Stimulated activated CD4-positive, alpha-beta T cell treated with anti-CD3 and anti-CD28 coated beads, Interleukin-2, amount 100 ng/mL, for 4 hours (primary cell): ENCODE measurements at regions not wholly inside any gene's neighbourhood (a gene's known extent, or its start where the extent isn't known, plus 50 kb on each side); places are given as distances from the start of the nearest gene placed in this dataset.

ENCODE experiments used
- DNase-seq: peaks from one replicate; pipeline ENCODE4 v3.0.0-alpha.2; 2020; ENCODE audit warnings: low read depth

DNA sequence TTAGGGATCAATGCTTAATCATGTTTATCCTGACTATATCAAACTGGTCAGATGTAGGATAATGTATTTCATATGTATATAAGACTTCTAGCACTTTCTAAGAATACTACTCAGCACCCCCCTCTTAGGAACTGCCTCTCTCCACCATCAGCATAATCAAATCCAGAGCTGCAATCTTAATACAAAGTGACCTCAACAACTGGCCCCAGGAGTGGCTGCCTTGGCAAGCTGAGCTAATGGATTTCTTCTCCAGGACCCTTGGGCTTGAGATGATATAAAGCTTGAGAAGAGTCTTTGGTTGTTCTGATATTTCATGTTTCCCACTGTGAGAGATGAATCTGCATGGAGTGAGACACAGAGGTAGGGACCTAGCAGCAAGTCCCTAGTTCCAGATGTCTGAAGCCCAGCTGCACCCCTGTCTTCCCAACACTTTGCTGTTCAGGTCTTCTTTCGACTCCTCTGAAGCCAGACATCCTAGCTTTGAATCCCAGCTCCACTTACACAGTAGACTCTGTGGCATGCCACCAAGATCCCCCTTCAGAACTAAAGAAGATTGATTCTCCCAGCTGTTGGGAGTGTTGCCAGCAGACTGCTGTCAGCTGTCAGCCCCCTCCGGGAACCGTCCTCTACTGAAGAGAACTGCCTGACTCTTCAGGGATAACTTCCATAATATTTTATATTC, 309.3 kb upstream of the UBE2E2 start:
- DNase-seq: no peak

DNA sequence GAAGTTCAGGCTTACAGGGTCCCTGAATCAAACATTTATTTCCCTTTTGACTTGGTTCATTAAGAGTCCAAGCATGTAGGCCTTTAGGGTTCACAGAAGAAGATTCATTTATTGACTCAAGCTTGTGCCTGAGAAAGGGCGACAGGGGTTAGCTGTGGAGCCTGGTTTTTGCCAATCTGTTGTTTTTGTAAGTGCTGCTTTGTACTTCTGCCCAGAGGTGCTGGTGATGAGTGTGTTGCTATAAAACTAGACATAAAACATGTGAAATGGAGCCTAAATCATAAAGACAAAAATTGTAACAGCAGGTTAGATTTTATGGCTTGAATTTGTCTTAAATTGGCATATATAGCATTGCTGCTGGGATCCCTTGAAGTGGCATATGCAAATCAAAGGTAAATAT, 308.3 kb upstream of the UBE2E2 start:
- no peak for DNase-seq

DNA sequence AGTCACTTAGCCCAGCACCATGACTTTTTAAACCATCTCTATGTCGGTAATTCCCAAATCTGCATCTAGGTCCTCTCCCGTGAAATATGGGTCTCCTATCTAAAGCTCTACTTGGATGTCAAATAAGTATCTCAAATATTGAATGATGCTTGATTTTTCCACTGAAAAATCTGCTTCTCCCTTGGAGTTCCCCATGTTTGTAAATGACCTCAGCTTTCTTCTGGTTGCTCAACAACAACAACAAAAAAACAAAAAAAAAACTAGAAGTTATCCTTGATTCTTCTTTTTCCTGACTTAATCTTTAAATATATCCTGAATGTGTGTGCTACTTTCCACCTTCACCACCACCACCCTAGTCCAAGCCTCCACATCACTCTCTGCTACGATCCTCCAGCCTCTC, 307.5 kb upstream of the UBE2E2 start:
- no peak for DNase-seq

DNA sequence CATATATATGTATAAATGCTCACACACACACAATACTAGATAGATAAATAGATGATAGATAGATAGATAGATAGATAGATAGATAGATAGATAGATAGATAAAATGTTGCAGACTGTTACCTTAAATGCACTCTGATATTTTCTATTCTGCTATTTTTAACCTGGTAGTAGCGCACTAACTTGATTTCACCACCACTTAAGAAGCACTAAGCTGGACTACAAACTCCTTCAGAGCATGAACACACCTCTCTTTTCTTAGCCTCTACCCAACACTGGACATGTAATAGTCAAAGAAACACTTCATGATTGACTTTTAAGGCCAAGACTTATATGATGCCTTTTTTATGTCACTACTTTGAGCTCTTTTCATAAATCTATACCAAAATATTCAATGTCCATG, 304.6 kb upstream of the UBE2E2 start:
- DNase-seq: no peak

DNA sequence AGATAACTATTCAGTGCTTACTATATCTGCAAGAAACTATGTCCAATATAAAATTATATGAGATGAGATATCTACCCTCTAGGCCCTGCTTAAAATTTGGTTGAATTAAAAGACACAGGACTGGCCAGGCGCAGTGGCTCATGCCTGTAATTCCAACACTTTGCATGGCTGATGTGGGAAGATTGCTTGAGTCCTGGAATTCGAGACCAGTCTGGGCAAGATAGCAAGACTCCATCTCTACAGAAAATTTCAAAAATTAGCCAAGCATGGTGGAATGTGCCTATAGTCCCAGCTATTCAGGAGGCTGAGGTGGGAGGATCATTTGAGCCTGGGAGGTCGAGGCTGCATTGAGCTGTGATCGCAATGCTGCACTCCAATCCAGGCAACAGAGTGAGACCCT, 303.7 kb upstream of the UBE2E2 start:
- DNase-seq: no peak

DNA sequence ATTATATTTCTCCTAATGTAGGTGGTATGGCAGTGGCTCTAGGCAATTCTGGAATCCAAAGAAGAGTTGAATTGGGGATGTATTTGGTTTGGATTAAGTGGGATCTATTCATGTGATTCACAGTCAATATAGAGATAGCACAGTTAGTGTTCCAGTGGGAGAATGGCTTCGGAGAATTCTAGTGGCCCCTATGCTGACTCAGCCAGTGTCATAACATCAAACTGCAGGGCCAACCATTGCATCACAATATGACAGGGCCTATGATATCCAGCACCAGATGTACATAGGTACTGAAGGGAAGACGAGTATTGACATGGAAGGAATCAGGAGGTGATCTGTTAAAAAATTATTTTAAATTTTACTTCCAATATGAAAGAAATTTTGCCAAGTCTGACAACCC, 302.8 kb upstream of the UBE2E2 start:
- no peak for DNase-seq

DNA sequence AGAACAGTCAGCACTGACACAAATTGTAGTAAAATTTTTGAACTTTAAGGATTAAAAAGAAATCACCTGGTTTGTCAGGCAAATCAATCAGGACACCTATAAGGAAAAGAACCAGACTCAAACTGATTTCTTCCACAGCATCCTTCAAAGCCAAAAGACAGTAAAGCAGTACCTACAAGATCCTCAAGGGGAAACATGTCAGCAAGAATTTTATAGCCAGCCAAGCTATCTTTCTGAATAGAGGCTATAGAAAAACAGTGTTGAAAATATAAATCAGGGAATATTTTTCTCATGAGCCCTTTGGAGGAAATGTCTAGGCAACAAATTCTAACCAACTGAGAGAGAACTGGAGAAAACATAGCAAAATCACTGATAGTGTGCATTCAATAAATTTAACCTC, 301.4 kb upstream of the UBE2E2 start:
- no peak for DNase-seq

DNA sequence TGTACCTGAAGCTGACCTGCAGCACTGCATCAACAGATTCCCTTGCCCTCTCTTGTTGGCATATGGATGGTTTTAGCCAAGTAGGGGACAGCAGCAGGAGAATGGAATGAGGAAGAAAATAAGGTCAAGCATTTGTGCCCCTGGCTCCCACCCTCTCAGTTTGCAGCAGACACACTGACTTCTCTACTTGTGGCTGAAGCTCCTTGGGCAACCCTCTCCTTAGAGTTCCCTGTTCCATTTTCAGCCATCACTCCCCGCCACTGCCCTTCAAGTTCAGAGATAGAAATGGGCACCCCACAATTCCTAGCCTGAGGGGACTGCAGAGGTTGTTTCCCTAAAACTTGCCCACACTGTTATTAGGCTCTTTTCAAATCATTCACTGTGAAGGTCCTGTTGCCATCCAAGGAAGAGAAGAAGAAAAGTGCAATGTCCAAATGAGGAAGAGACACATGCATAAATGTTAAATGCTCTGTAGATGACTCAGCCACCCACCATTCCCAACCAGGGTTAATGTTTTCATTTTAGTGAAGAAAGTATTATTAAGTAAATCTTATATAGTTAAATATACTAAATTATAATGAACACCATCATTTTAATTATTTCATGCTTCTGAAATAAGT, 295.9 kb upstream of the UBE2E2 start:
- no peak for DNase-seq

DNA sequence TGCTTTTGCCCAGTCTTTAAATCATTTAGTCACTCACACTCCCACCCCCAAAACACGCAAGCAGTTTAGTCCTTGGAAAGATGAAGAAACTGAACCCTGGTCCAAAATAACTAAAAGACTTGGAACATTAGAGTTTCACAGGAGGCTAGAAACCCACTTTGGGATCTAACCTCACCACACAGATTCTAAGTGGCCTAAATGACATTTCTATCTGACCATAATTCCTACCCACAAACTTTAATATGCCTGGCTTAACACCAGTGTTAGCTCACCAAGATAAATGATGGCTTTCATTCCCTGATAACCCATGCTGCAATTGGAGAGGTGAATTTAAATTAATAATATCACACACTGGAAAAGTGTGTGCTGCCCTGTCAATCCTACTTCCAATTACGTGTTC, 295.3 kb upstream of the UBE2E2 start:
- no peak for DNase-seq

DNA sequence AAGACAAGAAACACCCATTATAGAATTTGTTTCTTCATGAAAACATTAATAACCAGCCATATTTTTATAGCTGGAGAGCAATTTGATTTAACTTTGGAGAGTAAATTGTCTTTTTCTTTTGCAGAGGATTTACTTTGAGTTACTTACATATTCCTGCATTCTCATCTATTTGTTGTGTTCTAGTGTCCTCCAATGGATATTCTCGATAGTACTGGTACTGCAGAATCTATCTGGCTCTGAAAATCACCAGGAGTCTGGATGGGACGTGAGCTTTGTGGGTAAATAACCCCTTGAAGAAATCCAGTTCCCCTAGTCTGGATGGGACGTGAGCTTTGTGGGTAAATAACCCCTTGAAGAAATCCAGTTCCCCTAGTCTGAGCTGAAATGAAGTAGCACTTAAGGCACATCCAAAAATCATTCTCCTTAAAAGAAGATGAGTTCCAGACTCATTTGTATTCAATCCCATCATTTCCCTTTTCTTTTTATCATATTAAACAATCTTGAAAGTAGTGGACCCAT, 294.1 kb upstream of the UBE2E2 start:
- DNase-seq: no peak

DNA sequence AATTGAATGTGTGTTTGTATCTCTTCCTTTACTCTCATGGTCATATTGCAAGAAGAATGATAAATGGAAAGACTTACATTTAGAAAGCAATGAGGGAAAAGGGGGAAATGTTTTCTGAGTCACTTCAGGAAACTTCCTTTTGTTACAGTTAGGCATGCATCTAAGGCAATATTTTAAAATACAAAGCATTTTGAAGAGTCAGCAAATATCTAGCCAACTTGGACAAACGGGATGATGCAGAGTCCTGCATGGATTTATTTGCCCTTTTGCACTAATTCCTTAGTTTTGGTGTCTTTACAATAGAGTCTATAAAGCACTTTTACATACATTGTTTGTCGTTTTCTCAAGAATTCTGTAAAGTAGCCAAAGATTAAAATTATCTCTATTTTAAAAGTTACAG, 286.2 kb upstream of the UBE2E2 start:
- no peak for DNase-seq

DNA sequence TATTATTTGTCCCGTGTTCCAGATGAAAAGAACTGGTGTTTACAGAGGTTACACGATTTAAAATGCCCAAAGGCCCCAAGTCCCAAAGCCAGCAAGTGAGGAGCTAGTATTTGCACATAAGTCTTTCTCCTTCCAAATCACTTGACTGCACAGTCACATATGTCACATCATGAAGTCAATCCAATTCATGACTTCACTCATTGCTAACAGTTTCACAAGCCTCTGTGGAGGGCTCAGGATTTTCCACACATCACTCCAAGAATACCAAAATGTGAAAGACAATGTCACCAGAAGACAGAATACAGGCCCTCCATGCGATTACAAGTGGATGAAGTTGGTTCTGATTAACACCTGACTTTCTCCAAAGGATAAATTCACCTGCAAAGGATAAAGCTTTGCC, 283.1 kb upstream of the UBE2E2 start:
- no peak for DNase-seq

DNA sequence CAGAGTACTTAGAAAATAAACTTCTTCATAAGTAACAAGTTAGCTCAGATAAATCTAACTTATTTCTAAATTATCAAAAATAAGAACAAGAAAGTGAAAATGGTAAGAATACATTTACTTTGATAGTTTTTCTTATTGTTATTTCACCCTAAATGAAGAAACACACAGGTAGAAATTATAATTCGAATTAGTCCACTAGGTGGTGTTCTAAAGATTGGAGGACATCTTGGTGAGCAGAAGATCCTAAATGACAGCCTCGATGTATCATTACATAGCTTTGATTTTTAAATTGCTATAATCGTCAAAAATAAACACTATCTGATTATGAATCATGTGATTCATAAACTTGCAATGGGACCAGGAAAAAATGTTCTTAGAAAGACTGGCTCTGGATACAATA, 280.8 kb upstream of the UBE2E2 start:
- no peak for DNase-seq

DNA sequence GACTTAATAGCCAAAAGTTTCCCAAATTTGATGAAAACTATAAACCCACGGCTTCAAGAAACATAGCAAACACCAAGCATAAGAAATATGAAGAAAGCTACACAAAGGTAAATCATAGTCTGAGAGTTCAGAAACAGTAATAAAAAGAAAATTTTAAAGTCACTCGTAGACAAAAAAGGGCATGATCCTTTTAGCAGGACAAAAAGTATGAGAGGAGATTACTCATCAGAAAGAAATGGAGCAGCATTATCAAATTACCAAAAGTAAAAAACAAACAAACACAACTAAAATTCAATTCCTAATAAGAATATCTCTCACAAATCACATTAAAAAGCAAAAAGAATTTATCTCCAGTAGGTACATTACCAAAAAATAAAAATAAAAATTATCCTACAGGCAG, 279.4 kb upstream of the UBE2E2 start:
- no peak for DNase-seq

DNA sequence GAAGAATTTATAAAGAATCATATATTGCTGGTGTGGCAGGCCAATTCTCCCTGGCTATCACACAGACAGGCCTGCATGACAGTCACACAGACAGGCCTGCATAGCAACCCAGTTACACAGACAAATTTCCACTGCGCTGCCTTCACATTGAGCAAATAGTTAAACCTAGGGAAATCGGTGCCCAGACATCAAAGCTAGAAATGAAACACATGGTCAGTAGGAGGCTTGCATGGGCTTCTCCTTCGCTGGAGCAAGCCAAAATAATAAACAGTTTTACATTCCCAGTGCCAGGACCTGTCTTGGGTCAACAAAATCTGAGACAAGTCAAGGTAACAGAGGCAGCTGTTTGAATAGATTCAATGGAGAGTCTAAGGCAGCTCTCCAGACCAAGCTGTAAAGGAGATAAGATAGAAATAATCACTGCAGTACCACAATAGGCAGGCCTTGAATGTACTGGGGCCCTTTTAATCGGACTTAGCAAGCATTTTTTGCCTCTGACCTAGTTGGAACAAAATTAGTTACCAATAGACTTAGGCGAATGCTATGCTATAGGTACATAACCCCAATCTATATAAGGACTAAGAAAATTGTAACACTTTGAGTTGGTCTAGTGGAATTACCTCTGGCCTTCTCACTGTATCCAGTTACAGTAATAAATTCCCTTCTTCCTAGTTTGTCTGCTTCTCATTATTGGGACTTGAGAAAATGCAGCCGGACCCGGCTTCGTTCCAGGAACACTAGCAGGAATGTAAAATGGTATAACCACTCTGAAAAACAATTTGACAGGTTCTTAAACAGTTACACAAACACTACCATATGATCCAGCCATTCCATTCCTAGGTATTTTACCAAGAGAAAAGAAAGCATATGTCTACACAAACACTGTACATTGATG, 274.7 kb upstream of the UBE2E2 start:
- no peak for DNase-seq

DNA sequence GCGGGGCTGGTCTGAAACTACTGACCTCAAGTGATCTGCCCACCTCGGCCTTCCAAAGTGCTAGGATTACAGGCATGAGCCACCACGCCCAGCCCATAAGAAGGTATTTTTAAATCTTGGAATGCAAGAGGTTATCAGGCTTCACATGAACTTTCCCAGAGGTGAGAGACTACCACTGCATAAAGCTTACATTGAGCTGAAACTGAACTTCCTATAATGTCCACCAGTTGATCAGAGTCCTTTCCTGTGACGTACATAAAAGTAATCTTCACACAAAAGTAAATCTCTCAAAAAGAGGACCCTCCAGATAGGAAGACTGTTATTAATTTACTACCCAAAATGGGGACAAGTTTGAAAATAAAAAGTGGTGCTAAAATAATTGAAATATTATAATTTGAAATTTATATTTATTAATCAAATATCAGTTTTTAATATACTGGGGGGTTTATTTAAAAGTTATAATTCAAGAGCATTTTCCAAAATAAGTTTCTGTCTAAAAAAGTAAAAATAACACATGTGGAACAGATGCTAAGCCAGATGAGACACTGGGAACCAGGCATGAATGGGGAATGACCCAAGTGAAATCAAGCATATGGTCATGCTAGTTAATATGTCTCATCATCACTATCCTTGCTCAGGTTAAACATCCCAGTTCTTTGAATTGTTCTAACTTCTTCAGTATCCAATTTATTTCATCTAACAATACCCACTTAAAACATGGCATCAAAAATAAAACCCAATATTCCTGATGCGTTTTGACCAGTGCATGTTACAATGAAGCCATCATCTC, 269.9 kb upstream of the UBE2E2 start:
- no peak for DNase-seq

DNA sequence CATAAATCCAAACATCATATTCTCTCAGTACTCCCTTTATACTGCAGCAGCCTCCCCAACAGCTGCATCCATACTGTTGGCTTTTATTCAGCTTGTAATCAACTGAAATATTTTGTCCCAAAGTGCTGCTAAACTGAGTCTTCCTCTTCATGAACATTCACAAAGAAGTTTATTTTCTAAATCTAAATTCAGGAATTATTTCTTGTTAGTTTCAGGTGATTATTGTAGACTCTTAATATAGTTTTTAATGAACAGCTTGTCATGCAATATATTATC, 269.3 kb upstream of the UBE2E2 start:
- DNase-seq: no peak

DNA sequence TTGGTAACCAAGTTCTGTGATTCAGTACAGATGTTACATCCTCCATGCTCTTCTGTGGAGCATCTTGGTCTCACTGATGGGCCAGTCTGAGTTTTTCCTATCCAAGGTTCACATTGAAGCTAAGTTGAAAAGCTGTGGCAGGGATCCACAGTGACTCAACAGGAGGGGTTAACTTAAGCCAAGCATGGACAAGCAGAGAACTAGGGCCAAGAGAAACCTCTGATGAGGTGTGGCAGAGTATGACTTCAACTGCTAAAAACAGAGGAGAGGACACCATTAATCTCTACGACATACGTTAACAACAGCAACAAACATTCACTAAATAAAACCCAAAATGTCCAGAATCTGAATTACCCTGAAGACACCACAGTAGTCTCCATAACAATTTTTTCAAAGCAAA, 268.1 kb upstream of the UBE2E2 start:
- DNase-seq: no peak

DNA sequence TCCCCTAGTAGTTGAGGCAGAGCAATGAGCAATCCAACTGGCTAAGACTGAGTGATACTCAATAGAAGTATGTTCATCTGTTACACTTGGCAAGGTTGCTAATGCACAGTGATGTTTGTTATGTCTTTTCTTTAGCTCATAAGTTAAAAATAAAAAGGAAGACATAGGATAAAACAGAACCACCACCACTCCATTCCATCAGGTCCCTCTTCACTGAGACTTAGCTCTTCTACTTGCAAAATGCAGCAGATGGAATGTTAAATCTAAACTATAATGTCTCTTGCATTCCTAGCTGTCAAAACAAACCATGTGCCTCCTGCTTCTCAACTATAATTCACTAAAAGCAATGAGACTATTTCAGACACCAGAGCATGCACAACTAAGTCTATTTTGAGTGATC, 265.6 kb upstream of the UBE2E2 start:
- no peak for DNase-seq

DNA sequence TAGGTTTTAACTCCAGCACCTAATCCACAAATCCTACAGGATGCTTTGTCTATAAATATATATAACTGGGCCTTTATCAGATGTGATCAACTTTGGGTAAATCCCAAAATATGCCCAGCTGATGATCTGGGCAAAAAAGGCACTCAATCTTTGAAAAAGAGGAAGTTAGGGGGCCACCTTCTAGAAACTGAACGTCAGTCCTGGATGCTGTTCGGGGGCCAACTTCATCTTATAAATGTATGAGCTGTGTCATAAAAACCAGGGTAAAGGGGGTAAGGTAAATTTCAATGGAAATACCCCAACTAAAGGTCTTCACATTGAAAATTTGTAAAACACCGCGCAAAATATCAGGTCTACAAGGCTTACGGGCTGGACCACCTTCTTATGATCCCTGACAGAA, 264.4 kb upstream of the UBE2E2 start:
- DNase-seq: no peak

DNA sequence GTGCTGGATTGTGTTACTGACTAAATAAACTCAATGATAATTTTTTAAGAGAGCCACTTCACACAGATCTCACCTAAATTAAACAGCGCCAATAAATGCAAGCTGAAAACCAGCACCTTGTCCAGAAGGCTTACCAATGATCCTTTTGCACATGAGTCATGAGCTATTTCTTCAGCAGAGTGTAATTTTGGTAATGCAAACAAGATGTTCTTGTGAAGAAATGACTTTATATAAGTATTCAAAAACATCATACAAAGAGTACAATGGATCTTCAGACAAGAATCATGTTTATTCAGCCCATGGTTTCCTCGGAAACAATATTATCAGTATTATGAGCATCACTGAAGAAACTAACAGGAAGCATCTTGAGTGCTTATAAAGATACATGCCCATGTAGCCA, 263.8 kb upstream of the UBE2E2 start:
- no peak for DNase-seq

DNA sequence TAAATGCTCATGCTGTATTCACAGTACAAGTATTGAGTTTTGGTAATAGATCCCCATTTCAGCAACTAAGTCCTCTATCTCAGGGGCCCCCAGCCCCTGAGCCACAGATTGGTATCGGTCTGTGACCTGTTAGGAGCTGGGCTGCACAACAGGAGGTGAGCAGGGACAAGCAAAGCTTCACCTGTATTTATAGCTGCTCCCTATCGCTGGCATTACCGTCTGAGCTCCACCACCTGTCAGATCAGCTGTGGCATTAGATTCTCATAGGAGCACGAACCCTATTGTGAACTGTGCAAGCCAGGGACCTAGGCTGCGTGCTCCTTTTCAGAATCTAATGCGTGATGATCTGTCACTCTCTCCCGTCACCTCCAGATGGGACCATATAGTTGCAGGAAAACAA, 262.8 kb upstream of the UBE2E2 start:
- DNase-seq: no peak

DNA sequence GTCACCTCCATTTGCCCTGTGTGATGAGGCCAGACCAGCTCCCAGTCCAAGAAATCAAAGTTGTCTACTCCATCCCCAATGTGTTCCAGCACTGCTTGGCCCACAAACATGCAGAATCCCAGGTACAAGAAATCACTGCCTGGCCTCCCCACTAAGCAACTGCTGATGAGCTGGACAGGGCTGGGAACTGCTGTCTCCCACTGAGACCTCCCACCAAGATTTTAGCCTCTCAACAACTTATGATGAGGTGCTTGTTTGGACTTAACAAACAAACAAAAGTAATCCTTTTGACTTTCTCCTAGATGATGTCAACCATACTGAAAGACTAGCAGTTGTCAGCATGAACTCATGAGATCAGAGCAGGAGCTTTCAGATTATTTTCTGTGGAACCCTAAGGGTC, 260.1 kb upstream of the UBE2E2 start:
- no peak for DNase-seq
